Stimulated activated effector memory CD8-positive, alpha-beta T cell treated with anti-CD3 and anti-CD28 coated beads, Interleukin-12 subunit alpha, Interleukin-12 subunit beta, amount 100 ng/mL, for 72 hours (primary cell): ENCODE measurements at regions not wholly inside any gene's neighbourhood (a gene's known extent, or its start where the extent isn't known, plus 50 kb on each side); places are given as distances from the start of the nearest gene placed in this dataset.

Experiments used
- ATAC-seq: fragments of 150-1000 bp; cut with Tn5 transposase; 2 replicates; pipeline ENCODE4 v1.10.0; 2021
- DNase-seq, 2 donors: peaks; one replicate each; pipeline ENCODE4 v3.0.0; 2021 to 2022; ENCODE audit warnings: low spot score in 2 of 2
- H3K27ac Mint-ChIP-seq: one replicate; pipeline ENCODE4 v1.8.0; 2022; ENCODE audit warnings: mild to moderate bottlenecking, mixed read lengths
- H3K36me3 Mint-ChIP-seq: one replicate; pipeline ENCODE4 v1.8.0; 2022; ENCODE audit warnings: mild to moderate bottlenecking, mixed read lengths
- H3K4me1 Mint-ChIP-seq: one replicate; pipeline ENCODE4 v1.8.0; 2022; ENCODE audit warnings: mixed read lengths
- H3K4me3 Mint-ChIP-seq: one replicate; pipeline ENCODE4 v1.8.0; 2022; ENCODE audit warnings: mild to moderate bottlenecking, mixed read lengths
- H3K9me3 Mint-ChIP-seq: one replicate; pipeline ENCODE4 v1.8.0; 2022; ENCODE audit warnings: mixed read lengths

DNA sequence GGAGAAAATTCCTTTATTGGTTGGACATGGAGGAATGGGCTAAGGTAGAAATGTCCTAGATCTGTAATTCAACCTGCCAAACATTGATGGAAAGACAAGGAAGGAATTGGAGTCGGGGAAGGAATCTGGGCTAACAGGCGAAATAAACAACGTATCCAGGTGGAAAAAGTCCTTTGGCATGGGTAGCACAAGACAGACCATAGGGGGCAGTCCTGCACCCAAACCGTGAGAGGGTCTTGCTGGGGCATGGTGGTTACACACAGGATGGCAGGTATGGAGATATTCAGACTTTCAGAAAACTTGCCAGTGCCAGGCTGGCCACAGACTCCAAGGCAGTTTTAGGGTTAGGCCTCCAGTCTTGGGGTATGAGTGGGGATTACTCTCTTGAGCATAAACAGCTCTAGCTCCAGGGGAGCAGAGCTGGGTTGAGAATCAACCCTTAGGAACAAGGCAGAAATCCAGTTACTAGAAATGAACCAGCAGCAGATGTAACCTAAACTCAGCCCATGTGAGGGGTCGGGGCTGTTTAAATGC is 188.6 kb upstream of the GDF10 start:
- DNase-seq (peak in 1 of 2 donors; percentile 29), ATAC-seq (no peak)
- Mint-ChIP-seq H3K4me1 (no peaks in the 10 kb centered on the region), H3K36me3 (no peaks in the 10 kb centered on the region), H3K9me3 (no peaks in the 10 kb centered on the region), H3K4me3 (no peak overlapping the region), H3K27ac (no peak overlapping the region)

- Mint-ChIP-seq H3K4me1 (no peaks in the 10 kb centered on the region), H3K9me3 (no peaks in the 10 kb centered on the region)
Observed at GRCh38 chr10:47112612-47113011, 187.4 kb upstream of the GDF10 start.

GRCh38 chr10:47113907-47114500 is 186.0 kb upstream of the GDF10 start:
- Mint-ChIP-seq H3K4me3 (no peak overlapping the region), H3K36me3 (no peaks in the 10 kb centered on the region), H3K4me1 (no peaks in the 10 kb centered on the region), H3K27ac (no peak overlapping the region), H3K9me3 (no peaks in the 10 kb centered on the region)
- DNase-seq: peak in 1 of 2 donors; percentile 3
- ATAC-seq: no peak

More at GRCh38 chr10:47112612-47113011, 187.4 kb upstream of the GDF10 start:
- Mint-ChIP-seq H3K36me3 (no peaks in the 10 kb centered on the region), H3K27ac (no peak overlapping the region), H3K4me3 (no peak overlapping the region)
- no peak for ATAC-seq
- peak in 1 of 2 donors; percentile 10 for DNase-seq

DNA sequence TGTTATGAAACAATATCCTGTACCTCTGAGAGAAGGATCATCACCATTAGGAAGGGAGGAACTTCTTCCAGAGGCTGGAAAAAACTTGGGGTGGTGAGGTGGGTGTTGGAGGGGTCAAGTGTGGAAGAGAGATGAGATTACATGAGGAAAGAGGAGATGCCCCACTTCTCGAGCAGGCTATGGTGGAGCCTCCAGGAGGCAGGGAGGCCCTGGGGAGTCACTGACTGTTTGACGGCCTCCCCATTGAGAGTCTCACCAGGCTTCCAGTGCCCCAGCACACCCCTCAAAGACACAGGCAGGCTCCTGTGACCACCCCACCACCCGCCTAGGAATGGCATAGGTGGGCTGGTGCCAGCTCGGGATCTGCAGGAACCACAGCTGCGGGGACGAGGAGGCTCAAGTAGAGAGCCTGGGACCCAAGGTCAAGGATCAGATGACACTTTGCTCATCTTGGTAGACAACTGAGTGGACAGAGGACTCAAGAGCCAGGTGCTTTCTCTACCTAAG is 185.3 kb upstream of the GDF10 start:
- Mint-ChIP-seq H3K36me3 (no peaks in the 10 kb centered on the region), H3K27ac (no peak overlapping the region), H3K4me3 (no peak overlapping the region), H3K4me1 (no peaks in the 10 kb centered on the region), H3K9me3 (no peaks in the 10 kb centered on the region)
- peak in 1 of 2 donors; percentile 32 for DNase-seq
- ATAC-seq: peak; percentile 40

GRCh38 chr10:47115322-47115721 is 184.7 kb upstream of the GDF10 start:
- Mint-ChIP-seq H3K4me1 (no peaks in the 10 kb centered on the region), H3K4me3 (no peak overlapping the region), H3K9me3 (no peaks in the 10 kb centered on the region), H3K36me3 (no peaks in the 10 kb centered on the region), H3K27ac (no peak overlapping the region)
- DNase-seq: peak in 1 of 2 donors; percentile 7
- ATAC-seq: no peak

GRCh38 chr10:47116445-47116844 is 183.6 kb upstream of the GDF10 start:
- H3K4me3 Mint-ChIP-seq: no peak overlapping the region
- H3K4me1 Mint-ChIP-seq: no peaks in the 10 kb centered on the region
- H3K36me3 Mint-ChIP-seq: no peaks in the 10 kb centered on the region
- no peak overlapping the region for H3K27ac Mint-ChIP-seq
- H3K9me3 Mint-ChIP-seq: no peaks in the 10 kb centered on the region
- DNase-seq (no peak), ATAC-seq (no peak)

DNA sequence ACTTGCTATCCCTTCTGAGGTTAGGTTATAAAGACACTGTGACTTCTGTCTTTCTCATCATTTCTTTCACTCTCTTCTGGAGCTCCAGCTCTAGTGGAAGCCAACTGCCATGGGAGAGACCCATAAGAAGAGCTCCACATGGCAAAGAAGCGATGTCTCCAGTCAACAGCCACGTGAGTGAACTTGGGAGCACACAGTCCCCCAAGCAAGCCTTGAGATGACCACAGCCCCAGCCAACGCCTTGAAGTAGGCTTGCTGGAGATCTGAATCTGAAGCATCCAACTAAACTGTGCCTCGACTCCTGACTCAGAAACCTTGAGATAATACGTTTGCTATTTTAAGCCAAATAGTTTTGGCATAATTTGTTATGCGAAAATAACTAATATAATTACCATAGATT is 181.7 kb upstream of the GDF10 start:
- Mint-ChIP-seq H3K27ac (no peak overlapping the region), H3K4me3 (no peak overlapping the region), H3K36me3 (no peaks in the 10 kb centered on the region), H3K9me3 (no peaks in the 10 kb centered on the region), H3K4me1 (no peaks in the 10 kb centered on the region)
- DNase-seq (peak in 1 of 2 donors; percentile 18), ATAC-seq (no peak)

DNA sequence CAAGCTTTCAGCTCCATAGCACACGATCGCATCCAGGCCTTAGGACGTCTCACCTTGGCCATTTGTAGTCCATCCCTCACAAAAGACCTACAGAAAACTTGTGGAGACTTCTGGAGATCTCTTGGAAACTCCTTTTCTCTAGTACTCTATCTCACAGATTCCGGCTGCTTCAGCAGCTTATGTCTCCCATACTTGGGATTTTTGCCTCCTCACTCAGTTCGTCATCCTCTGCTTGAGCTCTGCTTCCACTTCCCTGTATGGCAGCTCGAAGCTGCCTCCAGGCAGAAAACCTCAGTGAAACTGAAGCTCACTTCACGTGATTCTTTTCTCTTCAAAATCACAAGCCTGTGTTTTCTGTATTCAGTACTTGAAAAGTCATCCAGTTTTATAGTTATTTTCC is 178.7 kb upstream of the GDF10 start:
- Mint-ChIP-seq H3K27ac (no peak overlapping the region), H3K4me1 (no peaks in the 10 kb centered on the region), H3K4me3 (no peak overlapping the region), H3K36me3 (no peaks in the 10 kb centered on the region), H3K9me3 (no peaks in the 10 kb centered on the region)
- ATAC-seq (no peak), DNase-seq (peak in 1 of 2 donors; percentile 17)

- Mint-ChIP-seq H3K4me1 (no peaks in the 10 kb centered on the region), H3K27ac (no peak overlapping the region), H3K36me3 (no peaks in the 10 kb centered on the region), H3K9me3 (no peaks in the 10 kb centered on the region), H3K4me3 (no peak overlapping the region)
- ATAC-seq: no peak
- peak in 1 of 2 donors; percentile 25 for DNase-seq
Observed at GRCh38 chr10:47123716-47124288, 176.2 kb upstream of the GDF10 start.

DNA sequence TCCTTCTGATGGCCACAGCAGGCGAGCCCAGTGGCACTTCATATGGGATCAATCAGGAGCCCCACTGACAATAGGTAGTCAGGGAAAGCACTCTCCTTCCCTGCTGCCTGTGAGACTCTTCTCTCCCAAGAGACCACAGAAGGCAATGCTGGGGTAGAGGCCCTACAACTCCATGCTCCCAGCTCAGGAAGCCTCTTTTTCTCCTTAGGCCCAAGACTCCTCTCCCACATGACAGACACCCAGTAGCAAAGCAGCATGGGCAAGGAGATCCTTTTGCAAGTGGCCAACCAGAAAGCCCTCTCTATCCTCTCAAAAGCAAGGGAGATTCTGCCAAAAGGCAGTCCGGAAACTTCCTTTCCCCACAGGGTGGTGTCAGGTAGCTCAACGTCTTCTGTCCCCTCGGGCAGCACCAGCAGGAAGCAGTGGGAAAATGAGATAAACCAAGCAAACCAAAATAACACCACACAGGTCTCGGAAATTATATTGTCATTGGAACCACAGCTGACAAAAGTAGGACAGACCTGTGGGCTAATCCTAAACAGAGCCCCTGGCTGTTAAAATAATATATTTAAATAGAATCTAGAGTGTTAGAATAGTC is 172.7 kb upstream of the GDF10 start:
- no peak for ATAC-seq
- Mint-ChIP-seq H3K4me1 (no peaks in the 10 kb centered on the region), H3K27ac (no peak overlapping the region), H3K36me3 (no peaks in the 10 kb centered on the region), H3K4me3 (no peak overlapping the region), H3K9me3 (no peaks in the 10 kb centered on the region)
- peak in 1 of 2 donors; percentile 13 for DNase-seq

- Mint-ChIP-seq H3K27ac (no peak overlapping the region), H3K4me3 (no peak overlapping the region), H3K9me3 (no peaks in the 10 kb centered on the region), H3K4me1 (no peaks in the 10 kb centered on the region), H3K36me3 (no peaks in the 10 kb centered on the region)
- ATAC-seq: no peak
- no peak for DNase-seq
Observed at GRCh38 chr10:47130491-47130890, 169.5 kb upstream of the GDF10 start.

GRCh38 chr10:47133871-47134570 is 166.0 kb upstream of the GDF10 start:
- Mint-ChIP-seq H3K4me1 (no peaks in the 10 kb centered on the region), H3K27ac (no peak overlapping the region), H3K4me3 (no peak overlapping the region), H3K36me3 (no peaks in the 10 kb centered on the region), H3K9me3 (peaks cover 2% of the 10 kb centered on the region)
- ATAC-seq: no peak
- peak in 1 of 2 donors; percentile 15 for DNase-seq

DNA sequence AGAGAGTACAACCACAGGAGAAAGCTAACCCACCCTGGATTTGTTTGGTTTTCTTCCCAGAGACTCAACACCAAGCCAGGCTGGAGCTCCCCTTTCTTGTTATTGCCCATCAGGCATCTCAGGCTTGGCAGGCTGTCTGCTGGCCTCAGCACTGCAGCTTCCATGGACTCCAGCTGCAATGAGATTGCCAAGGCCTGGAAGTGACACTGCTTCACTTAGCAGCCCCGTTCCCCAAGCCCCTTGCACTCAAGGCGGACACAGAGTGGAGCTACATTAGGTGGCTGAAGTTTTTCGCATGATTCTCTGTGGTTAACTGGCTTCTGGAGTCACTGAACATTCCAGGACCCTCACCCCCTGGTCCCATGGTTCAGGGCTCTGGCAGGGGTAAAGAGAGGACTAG is 163.1 kb upstream of the GDF10 start:
- no peaks in the 10 kb centered on the region for H3K4me1 Mint-ChIP-seq
- no peak overlapping the region for H3K4me3 Mint-ChIP-seq
- H3K36me3 Mint-ChIP-seq: no peaks in the 10 kb centered on the region
- peaks cover 2% of the 10 kb centered on the region for H3K9me3 Mint-ChIP-seq
- H3K27ac Mint-ChIP-seq: no peak overlapping the region
- DNase-seq (peak in 1 of 2 donors; percentile 3), ATAC-seq (no peak)

- Mint-ChIP-seq H3K27ac (no peak overlapping the region), H3K4me3 (no peak overlapping the region), H3K4me1 (no peaks in the 10 kb centered on the region), H3K9me3 (peaks cover 2% of the 10 kb centered on the region), H3K36me3 (no peaks in the 10 kb centered on the region)
- DNase-seq: peak in 1 of 2 donors; percentile 25
- ATAC-seq: no peak
Observed at GRCh38 chr10:47137311-47137851, 162.6 kb upstream of the GDF10 start.

- no peak overlapping the region for H3K4me3 Mint-ChIP-seq
- ATAC-seq (no peak), DNase-seq (peak in 1 of 2 donors; percentile 25)
- H3K4me1 Mint-ChIP-seq: no peaks in the 10 kb centered on the region
- peaks cover 2% of the 10 kb centered on the region for H3K9me3 Mint-ChIP-seq
- H3K36me3 Mint-ChIP-seq: no peaks in the 10 kb centered on the region
- no peak overlapping the region for H3K27ac Mint-ChIP-seq
Observed at GRCh38 chr10:47139121-47139520, 160.9 kb upstream of the GDF10 start.
